ENCODE measurements at regions not wholly inside any gene's neighbourhood (a gene's known extent, or its start where the extent isn't known, plus 50 kb on each side); places are given as distances from the start of the nearest gene placed in this dataset.

DNA sequence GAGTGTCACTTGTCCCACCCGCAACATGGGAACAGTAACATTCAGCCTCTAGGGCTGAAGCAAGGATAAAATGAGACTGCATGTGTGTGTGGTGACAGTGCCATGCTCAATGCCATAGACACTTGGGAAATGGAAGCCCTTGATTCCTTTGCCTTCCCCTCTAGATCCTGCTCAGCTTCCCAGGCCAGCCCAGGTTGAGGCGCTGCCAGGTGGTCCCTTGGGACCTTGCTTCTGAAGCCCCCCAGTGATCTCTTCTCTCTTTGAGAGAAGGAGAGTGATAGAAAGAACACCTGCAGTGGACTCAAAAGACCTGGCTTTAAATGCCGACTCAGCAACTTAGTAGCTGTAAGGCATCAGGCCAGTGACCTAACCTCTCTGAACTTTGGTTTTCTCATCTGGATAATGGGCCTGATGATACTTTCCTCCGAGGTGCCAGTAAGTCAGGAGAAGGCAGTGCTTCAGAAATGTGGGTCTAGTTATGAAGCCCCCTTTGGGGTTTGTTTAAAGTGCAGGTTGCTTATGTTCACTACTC is 144.5 kb downstream of the RPLP1 start:
- TF ChIP-seq, protein P1, sequence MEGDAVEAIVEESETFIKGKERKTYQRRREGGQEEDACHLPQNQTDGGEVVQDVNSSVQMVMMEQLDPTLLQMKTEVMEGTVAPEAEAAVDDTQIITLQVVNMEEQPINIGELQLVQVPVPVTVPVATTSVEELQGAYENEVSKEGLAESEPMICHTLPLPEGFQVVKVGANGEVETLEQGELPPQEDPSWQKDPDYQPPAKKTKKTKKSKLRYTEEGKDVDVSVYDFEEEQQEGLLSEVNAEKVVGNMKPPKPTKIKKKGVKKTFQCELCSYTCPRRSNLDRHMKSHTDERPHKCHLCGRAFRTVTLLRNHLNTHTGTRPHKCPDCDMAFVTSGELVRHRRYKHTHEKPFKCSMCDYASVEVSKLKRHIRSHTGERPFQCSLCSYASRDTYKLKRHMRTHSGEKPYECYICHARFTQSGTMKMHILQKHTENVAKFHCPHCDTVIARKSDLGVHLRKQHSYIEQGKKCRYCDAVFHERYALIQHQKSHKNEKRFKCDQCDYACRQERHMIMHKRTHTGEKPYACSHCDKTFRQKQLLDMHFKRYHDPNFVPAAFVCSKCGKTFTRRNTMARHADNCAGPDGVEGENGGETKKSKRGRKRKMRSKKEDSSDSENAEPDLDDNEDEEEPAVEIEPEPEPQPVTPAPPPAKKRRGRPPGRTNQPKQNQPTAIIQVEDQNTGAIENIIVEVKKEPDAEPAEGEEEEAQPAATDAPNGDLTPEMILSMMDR (IDR thresholded peaks at IDR 0.05; ENCODE audit: low read length) = no peak
- no peak for TF ChIP-seq EZH2 (IDR thresholded peaks at IDR 0.05; ENCODE audit: borderline replicate concordance, low read length)
